Sigmoid colon (tissue), 4 donors: ENCODE measurements at regions not wholly inside any gene's neighbourhood (a gene's known extent, or its start where the extent isn't known, plus 50 kb on each side); places are given as distances from the start of the nearest gene placed in this dataset.

ENCODE experiments used
- CTCF ChIP-seq, 4 experiments: fragments of 450-650 bp in 3 of 4; fragments of 200-600 bp in 1 of 4; IDR thresholded peaks; one replicate each; pipeline ENCODE4 v1.5.1; 2016 to 2019; ENCODE audit warnings: antibody characterized with exemption in 4 of 4, mild to moderate bottlenecking in 3 of 4, moderate library complexity in 2 of 4
- EP300 ChIP-seq, 4 donors: sonication (generic); formaldehyde crosslinking; IDR thresholded peaks; one replicate each; pipeline ENCODE4 v1.6.1; 2017; ENCODE audit warnings: antibody characterized with exemption in 4 of 4
- POLR2A ChIP-seq, 2 donors: fragments of 450-650 bp; IDR thresholded peaks; one replicate each; pipeline ENCODE4 v1.6.1; 2016; ENCODE audit warnings: antibody characterized with exemption in 2 of 2, mild to moderate bottlenecking in 2 of 2, moderate library complexity in 2 of 2

GRCh38 chr18:59048048-59048363 is 91.7 kb upstream of the SEC11C start:
- no peak for TF ChIP-seq CTCF (IDR thresholded peaks at IDR 0.05)
- TF ChIP-seq POLR2A (IDR thresholded peaks at IDR 0.05), result no peak
- no peak for TF ChIP-seq EP300 (IDR thresholded peaks at IDR 0.05)
